WTC11 (cell line): ENCODE measurements at regions not wholly inside any gene's neighbourhood (a gene's known extent, or its start where the extent isn't known, plus 50 kb on each side); places are given as distances from the start of the nearest gene placed in this dataset.

Source experiments
- ATAC-seq: fragments of 200-7000 bp; cut with Tn5 transposase; 2 replicates; pipeline ENCODE4 v1.10.0; 2021; ENCODE audit warnings: mild to moderate bottlenecking, moderate library complexity
- CTCF ChIA-PET: fragments of 300-600 bp; sonication (Branson Sonifier 250); formaldehyde crosslinking; loops from one replicate; lab custom pipeline; 2021; ENCODE audit warnings: antibody characterized with exemption; lab: Charles Lee
- POLR2A ChIA-PET: fragments of 350-600 bp; sonication (Branson Sonifier 250); formaldehyde crosslinking; loops from one replicate; lab custom pipeline; 2021; ENCODE audit warnings: antibody characterized with exemption; lab: Charles Lee
- DNase-seq: peaks from one replicate; pipeline ENCODE4 v3.0.0; 2021; ENCODE audit warnings: low spot score
- H3K27ac Mint-ChIP-seq: 2 replicates; pipeline ENCODE4 v1.8.0; 2021; ENCODE audit warnings: mixed read lengths
- H3K27me3 Mint-ChIP-seq: 2 replicates; pipeline ENCODE4 v1.8.0; 2021; ENCODE audit warnings: low read depth, mild to moderate bottlenecking, moderate library complexity, mixed read lengths
- H3K36me3 Mint-ChIP-seq: 2 replicates; pipeline ENCODE4 v1.8.0; 2021; ENCODE audit warnings: mixed read lengths
- H3K4me1 Mint-ChIP-seq: 2 replicates; pipeline ENCODE4 v1.8.0; 2022; ENCODE audit warnings: mixed read lengths
- H3K4me3 Mint-ChIP-seq: 2 replicates; pipeline ENCODE4 v1.8.0; 2021; ENCODE audit warnings: mild to moderate bottlenecking, moderate library complexity, mixed read lengths
- H3K9me3 Mint-ChIP-seq: 2 replicates; pipeline ENCODE4 v1.8.0; 2021; ENCODE audit warnings: mixed read lengths
- CREM ChIP-seq: sonication (generic); formaldehyde crosslinking; IDR thresholded peaks from 2 replicates; pipeline ENCODE4 v1.8.1; 2022; ENCODE audit warnings: mild to moderate bottlenecking, missing genetic modification reagents, moderate library complexity
- GRHL2 ChIP-seq: fragments of 250-450 bp; sonication (Bioruptor Pico); IDR thresholded peaks from 2 replicates; pipeline ENCODE4 v1.8.0; 2022; ENCODE audit warnings: mild to moderate bottlenecking, moderate library complexity; ENCODE audit not compliant: insufficient replicate concordance, severe bottlenecking
- HMGA2 ChIP-seq: fragments of 250-450 bp; sonication (Bioruptor Pico); IDR thresholded peaks from 2 replicates; pipeline ENCODE4 v1.4.0; 2021; ENCODE audit warnings: mild to moderate bottlenecking, moderate library complexity
- JAZF1 ChIP-seq: fragments of 250-450 bp; sonication (Bioruptor Pico); IDR thresholded peaks from 2 replicates; pipeline ENCODE4 v1.9.0; 2021; ENCODE audit warnings: moderate library complexity, mild to moderate bottlenecking, inconsistent platforms
- KAT7 ChIP-seq: sonication (generic); formaldehyde crosslinking; IDR thresholded peaks from 2 replicates; pipeline ENCODE4 v1.8.1; 2023; ENCODE audit warnings: missing genetic modification reagents, mild to moderate bottlenecking, borderline replicate concordance
- MXD4 ChIP-seq: fragments of 250-450 bp; sonication (Bioruptor Pico); IDR thresholded peaks from 2 replicates; pipeline ENCODE4 v1.8.0; 2021; ENCODE audit warnings: mild to moderate bottlenecking, moderate library complexity, borderline replicate concordance
- MYBL2 ChIP-seq: sonication (generic); formaldehyde crosslinking; IDR thresholded peaks from 2 replicates; pipeline ENCODE4 v1.8.1; 2023; ENCODE audit warnings: mild to moderate bottlenecking, moderate library complexity, missing genetic modification reagents
- NR2C2 ChIP-seq: sonication (generic); formaldehyde crosslinking; IDR thresholded peaks from 2 replicates; pipeline ENCODE4 v1.8.0; 2022; ENCODE audit warnings: mild to moderate bottlenecking, missing genetic modification reagents
- NR3C1 ChIP-seq: sonication (generic); formaldehyde crosslinking; conservative IDR thresholded peaks from 2 replicates; pipeline ENCODE4 v1.8.1; 2023; ENCODE audit warnings: low read depth, mild to moderate bottlenecking, missing genetic modification reagents
- RORB ChIP-seq: fragments of 250-450 bp; sonication (Bioruptor Pico); IDR thresholded peaks from 2 replicates; pipeline ENCODE4 v1.9.0; 2021; ENCODE audit warnings: mild to moderate bottlenecking
- SOX15 ChIP-seq: fragments of 250-450 bp; sonication (Bioruptor Pico); IDR thresholded peaks from 2 replicates; pipeline ENCODE4 v1.9.0; 2021; ENCODE audit warnings: mild to moderate bottlenecking
- TP53 ChIP-seq: sonication (generic); formaldehyde crosslinking; IDR thresholded peaks from 2 replicates; pipeline ENCODE4 v1.8.1; 2023; ENCODE audit warnings: mild to moderate bottlenecking, missing genetic modification reagents
- ZNF219 ChIP-seq: sonication (generic); formaldehyde crosslinking; IDR thresholded peaks from 2 replicates; pipeline ENCODE4 v1.8.0; 2023; ENCODE audit warnings: missing genetic modification reagents, mild to moderate bottlenecking, borderline replicate concordance
- ZNF317 ChIP-seq: sonication (generic); formaldehyde crosslinking; IDR thresholded peaks from 2 replicates; pipeline ENCODE4 v1.8.1; 2023; ENCODE audit warnings: low read depth, mild to moderate bottlenecking, moderate library complexity, missing genetic modification reagents, borderline replicate concordance
- TF ChIP-seq, protein P1 (sequence below): sonication (generic); formaldehyde crosslinking; IDR thresholded peaks from 2 replicates; pipeline ENCODE4 v1.8.1; 2022; ENCODE audit warnings: missing genetic modification reagents, borderline replicate concordance
- TF ChIP-seq, protein P2 (sequence below): sonication (generic); formaldehyde crosslinking; IDR thresholded peaks from 2 replicates; pipeline ENCODE4 v1.8.0; 2023; ENCODE audit warnings: missing genetic modification reagents, mild to moderate bottlenecking, borderline replicate concordance
- TF ChIP-seq, protein P3 (sequence below): sonication (generic); formaldehyde crosslinking; IDR thresholded peaks from 2 replicates; pipeline ENCODE4 v1.8.0; 2022; ENCODE audit warnings: mild to moderate bottlenecking, missing genetic modification reagents
- TF ChIP-seq, protein P4 (sequence below): sonication (generic); formaldehyde crosslinking; IDR thresholded peaks from 2 replicates; pipeline ENCODE4 v1.8.1; 2023; ENCODE audit warnings: mild to moderate bottlenecking, moderate library complexity, missing genetic modification reagents
- TF ChIP-seq, protein P5 (sequence below): fragments of 250-450 bp; sonication (Bioruptor Pico); IDR thresholded peaks from 2 replicates; pipeline ENCODE4 v1.8.0; 2021; ENCODE audit warnings: mild to moderate bottlenecking
- TF ChIP-seq, protein P6 (sequence below): fragments of 250-450 bp; sonication (Bioruptor Pico); IDR thresholded peaks from 2 replicates; pipeline ENCODE4 v2.1.2; 2022; ENCODE audit warnings: mild to moderate bottlenecking, moderate library complexity
- TF ChIP-seq, protein P7 (sequence below): sonication (generic); formaldehyde crosslinking; IDR thresholded peaks from 2 replicates; pipeline ENCODE4 v1.8.0; 2022; ENCODE audit warnings: mild to moderate bottlenecking, missing genetic modification reagents

DNA sequence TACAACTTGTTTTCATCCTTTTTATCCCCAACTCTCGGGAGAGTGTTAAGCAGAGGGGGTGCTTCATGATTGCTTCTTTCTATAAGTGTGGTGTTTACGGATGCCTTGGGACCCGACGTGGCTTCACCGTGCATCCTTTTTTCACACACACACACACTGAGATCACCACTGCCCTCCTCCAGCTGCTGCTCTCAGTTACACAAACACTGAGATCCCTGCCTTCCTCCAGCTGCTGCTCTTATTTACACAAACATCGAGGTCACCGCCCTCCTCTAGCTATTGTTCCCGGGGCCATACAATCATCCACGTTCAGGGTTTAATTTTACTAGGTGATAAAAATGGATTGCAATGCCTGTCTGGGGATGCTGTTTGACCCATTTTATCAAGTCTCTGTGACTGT lies 155.4 kb upstream of the FAM9B start:
- H3K9me3 Mint-ChIP-seq, result no peaks in the 10 kb centered on the region
- no peaks in the 10 kb centered on the region for H3K36me3 Mint-ChIP-seq
- no peaks in the 10 kb centered on the region; the same call in 1 of the 2 replicates for H3K27me3 Mint-ChIP-seq
- TF ChIP-seq CREM (no peak), TP53 (CRISPR knock-in tag) (no peak), JAZF1 (CRISPR knock-in tag) (no peak), MYBL2 (no peak), GRHL2 (CRISPR knock-in tag) (no peak), ZNF317 (CRISPR knock-in tag) (no peak), HMGA2 (no peak), RORB (no peak)
- TF ChIP-seq, protein P1, sequence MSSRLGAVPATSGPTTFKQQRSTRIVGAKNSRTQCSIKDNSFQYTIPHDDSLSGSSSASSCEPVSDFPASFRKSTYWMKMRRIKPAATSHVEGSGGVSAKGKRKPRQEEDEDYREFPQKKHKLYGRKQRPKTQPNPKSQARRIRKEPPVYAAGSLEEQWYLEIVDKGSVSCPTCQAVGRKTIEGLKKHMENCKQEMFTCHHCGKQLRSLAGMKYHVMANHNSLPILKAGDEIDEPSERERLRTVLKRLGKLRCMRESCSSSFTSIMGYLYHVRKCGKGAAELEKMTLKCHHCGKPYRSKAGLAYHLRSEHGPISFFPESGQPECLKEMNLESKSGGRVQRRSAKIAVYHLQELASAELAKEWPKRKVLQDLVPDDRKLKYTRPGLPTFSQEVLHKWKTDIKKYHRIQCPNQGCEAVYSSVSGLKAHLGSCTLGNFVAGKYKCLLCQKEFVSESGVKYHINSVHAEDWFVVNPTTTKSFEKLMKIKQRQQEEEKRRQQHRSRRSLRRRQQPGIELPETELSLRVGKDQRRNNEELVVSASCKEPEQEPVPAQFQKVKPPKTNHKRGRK (CRISPR knock-in tag), result no peak
- H3K4me1 Mint-ChIP-seq, result peaks cover 14% of the 10 kb centered on the region
- H3K27ac Mint-ChIP-seq, result no peak overlapping the region
- ChIA-PET POLR2A (no interaction called here), CTCF (interaction anchor here (1.1 kb wide), 1 partner anchor 124 kb away, joined by 4 read pairs; no protein-coding TSS in a partner anchor)
- DNase-seq (no peak), ATAC-seq (no peak)
- H3K4me3 Mint-ChIP-seq, result no peak overlapping the region

DNA sequence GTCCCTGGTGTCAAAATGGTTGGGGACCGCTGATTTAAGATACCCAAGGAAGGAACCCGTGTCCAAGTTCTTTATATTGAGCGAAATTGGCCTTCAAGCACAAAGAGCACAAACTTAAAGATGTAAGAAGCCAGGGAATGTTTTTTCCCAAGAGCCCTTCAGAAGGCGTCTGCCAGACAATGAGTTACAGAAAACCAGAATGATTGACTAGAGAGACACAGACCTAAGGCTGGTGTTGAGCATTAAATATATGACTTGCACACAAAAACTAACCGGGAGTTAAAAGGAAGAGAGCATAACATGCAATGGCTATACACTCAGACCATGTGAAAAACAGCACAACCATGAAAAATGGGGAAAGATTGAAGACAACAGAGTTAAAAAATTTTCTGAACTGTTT lies 157.5 kb upstream of the FAM9B start:
- CTCF ChIA-PET, result no interaction called here
- Mint-ChIP-seq H3K4me3 (no peak overlapping the region), H3K4me1 (peaks cover 14% of the 10 kb centered on the region)

More for the DNA sequence above, 157.5 kb upstream of the FAM9B start:
- Mint-ChIP-seq H3K36me3 (no peaks in the 10 kb centered on the region), H3K27ac (no peak overlapping the region), H3K9me3 (no peaks in the 10 kb centered on the region), H3K27me3 (no peaks in the 10 kb centered on the region; the same call in 1 of the 2 replicates)
- TF ChIP-seq NR3C1 (CRISPR knock-in tag), result no peak
- TF ChIP-seq, protein P2, sequence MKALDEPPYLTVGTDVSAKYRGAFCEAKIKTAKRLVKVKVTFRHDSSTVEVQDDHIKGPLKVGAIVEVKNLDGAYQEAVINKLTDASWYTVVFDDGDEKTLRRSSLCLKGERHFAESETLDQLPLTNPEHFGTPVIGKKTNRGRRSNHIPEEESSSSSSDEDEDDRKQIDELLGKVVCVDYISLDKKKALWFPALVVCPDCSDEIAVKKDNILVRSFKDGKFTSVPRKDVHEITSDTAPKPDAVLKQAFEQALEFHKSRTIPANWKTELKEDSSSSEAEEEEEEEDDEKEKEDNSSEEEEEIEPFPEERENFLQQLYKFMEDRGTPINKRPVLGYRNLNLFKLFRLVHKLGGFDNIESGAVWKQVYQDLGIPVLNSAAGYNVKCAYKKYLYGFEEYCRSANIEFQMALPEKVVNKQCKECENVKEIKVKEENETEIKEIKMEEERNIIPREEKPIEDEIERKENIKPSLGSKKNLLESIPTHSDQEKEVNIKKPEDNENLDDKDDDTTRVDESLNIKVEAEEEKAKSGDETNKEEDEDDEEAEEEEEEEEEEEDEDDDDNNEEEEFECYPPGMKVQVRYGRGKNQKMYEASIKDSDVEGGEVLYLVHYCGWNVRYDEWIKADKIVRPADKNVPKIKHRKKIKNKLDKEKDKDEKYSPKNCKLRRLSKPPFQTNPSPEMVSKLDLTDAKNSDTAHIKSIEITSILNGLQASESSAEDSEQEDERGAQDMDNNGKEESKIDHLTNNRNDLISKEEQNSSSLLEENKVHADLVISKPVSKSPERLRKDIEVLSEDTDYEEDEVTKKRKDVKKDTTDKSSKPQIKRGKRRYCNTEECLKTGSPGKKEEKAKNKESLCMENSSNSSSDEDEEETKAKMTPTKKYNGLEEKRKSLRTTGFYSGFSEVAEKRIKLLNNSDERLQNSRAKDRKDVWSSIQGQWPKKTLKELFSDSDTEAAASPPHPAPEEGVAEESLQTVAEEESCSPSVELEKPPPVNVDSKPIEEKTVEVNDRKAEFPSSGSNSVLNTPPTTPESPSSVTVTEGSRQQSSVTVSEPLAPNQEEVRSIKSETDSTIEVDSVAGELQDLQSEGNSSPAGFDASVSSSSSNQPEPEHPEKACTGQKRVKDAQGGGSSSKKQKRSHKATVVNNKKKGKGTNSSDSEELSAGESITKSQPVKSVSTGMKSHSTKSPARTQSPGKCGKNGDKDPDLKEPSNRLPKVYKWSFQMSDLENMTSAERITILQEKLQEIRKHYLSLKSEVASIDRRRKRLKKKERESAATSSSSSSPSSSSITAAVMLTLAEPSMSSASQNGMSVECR (CRISPR knock-in tag), result no peak
- no peak for TF ChIP-seq MXD4 (CRISPR knock-in tag)
- TF ChIP-seq, protein P3, sequence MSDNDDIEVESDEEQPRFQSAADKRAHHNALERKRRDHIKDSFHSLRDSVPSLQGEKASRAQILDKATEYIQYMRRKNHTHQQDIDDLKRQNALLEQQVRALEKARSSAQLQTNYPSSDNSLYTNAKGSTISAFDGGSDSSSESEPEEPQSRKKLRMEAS, result no peak
- TF ChIP-seq, protein P4, sequence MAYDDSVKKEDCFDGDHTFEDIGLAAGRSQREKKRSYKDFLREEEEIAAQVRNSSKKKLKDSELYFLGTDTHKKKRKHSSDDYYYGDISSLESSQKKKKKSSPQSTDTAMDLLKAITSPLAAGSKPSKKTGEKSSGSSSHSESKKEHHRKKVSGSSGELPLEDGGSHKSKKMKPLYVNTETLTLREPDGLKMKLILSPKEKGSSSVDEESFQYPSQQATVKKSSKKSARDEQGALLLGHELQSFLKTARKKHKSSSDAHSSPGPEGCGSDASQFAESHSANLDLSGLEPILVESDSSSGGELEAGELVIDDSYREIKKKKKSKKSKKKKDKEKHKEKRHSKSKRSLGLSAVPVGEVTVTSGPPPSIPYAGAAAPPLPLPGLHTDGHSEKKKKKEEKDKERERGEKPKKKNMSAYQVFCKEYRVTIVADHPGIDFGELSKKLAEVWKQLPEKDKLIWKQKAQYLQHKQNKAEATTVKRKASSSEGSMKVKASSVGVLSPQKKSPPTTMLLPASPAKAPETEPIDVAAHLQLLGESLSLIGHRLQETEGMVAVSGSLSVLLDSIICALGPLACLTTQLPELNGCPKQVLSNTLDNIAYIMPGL (CRISPR knock-in tag), result no peak
- TF ChIP-seq, protein P5, sequence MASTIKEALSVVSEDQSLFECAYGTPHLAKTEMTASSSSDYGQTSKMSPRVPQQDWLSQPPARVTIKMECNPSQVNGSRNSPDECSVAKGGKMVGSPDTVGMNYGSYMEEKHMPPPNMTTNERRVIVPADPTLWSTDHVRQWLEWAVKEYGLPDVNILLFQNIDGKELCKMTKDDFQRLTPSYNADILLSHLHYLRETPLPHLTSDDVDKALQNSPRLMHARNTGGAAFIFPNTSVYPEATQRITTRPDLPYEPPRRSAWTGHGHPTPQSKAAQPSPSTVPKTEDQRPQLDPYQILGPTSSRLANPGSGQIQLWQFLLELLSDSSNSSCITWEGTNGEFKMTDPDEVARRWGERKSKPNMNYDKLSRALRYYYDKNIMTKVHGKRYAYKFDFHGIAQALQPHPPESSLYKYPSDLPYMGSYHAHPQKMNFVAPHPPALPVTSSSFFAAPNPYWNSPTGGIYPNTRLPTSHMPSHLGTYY (CRISPR knock-in tag), result no peak
- TF ChIP-seq ZNF219 (CRISPR knock-in tag), result no peak
- TF ChIP-seq, protein P6, sequence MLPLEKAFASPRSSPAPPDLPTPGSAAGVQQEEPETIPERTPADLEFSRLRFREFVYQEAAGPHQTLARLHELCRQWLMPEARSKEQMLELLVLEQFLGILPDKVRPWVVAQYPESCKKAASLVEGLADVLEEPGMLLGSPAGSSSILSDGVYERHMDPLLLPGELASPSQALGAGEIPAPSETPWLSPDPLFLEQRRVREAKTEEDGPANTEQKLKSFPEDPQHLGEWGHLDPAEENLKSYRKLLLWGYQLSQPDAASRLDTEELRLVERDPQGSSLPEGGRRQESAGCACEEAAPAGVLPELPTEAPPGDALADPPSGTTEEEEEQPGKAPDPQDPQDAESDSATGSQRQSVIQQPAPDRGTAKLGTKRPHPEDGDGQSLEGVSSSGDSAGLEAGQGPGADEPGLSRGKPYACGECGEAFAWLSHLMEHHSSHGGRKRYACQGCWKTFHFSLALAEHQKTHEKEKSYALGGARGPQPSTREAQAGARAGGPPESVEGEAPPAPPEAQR (CRISPR knock-in tag), result no peak
- TF ChIP-seq NR2C2 (CRISPR knock-in tag), result no peak
- TF ChIP-seq SOX15 (CRISPR knock-in tag), result no peak
- no peak for TF ChIP-seq KAT7
- TF ChIP-seq, protein P7, sequence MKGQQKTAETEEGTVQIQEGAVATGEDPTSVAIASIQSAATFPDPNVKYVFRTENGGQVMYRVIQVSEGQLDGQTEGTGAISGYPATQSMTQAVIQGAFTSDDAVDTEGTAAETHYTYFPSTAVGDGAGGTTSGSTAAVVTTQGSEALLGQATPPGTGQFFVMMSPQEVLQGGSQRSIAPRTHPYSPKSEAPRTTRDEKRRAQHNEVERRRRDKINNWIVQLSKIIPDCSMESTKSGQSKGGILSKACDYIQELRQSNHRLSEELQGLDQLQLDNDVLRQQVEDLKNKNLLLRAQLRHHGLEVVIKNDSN (CRISPR knock-in tag), result no peak
- POLR2A ChIA-PET, result no interaction called here
- no peak for ATAC-seq
- DNase-seq, result no peak
